ENCODE measurements at regions not wholly inside any gene's neighbourhood (a gene's known extent, or its start where the extent isn't known, plus 50 kb on each side); places are given as distances from the start of the nearest gene placed in this dataset.

- no peaks in the 10 kb centered on the region for H3K9me3 ChIP-seq
- ATAC-seq (no peak), DNase-seq (no peak)
- no peaks in the 10 kb centered on the region for H3K4me1 ChIP-seq (ENCODE audit: low read depth)
- H3K4me3 ChIP-seq = no peak overlapping the region
- intact Hi-C loops (cut with DNase I, micrococcal nuclease) = no loop called here
- H3K36me3 ChIP-seq (ENCODE audit: low read depth) = no peaks in the 10 kb centered on the region
- no peak for TF ChIP-seq CTCF (IDR thresholded peaks at IDR 0.05)
Observed at GRCh38 chr2:150695451-150696135, 208.1 kb upstream of the RND3 start.

- Histone ChIP-seq H3K36me3 (ENCODE audit: low read depth) (no peaks in the 10 kb centered on the region), H3K4me3 (no peak overlapping the region), H3K9me3 (no peaks in the 10 kb centered on the region), H3K4me1 (ENCODE audit: low read depth) (no peaks in the 10 kb centered on the region)
- intact Hi-C loops (cut with DNase I, micrococcal nuclease) = no loop called here
- DNase-seq (no peak), ATAC-seq (no peak)
- TF ChIP-seq CTCF (IDR thresholded peaks at IDR 0.05) = no peak
Observed at GRCh38 chr2:150693556-150693955, 206.1 kb upstream of the RND3 start.

- Histone ChIP-seq H3K9me3 (no peaks in the 10 kb centered on the region), H3K4me1 (ENCODE audit: low read depth) (no peaks in the 10 kb centered on the region), H3K36me3 (ENCODE audit: low read depth) (no peaks in the 10 kb centered on the region), H3K4me3 (no peak overlapping the region)
- no peak for ATAC-seq
- DNase-seq = no peak
- intact Hi-C loops (cut with DNase I, micrococcal nuclease) = no loop called here
- TF ChIP-seq CTCF (IDR thresholded peaks at IDR 0.05) = no peak
Observed at GRCh38 chr2:150690870-150691269, 203.4 kb upstream of the RND3 start.

GRCh38 chr2:150690261-150690660 is 202.8 kb upstream of the RND3 start:
- no peaks in the 10 kb centered on the region for H3K9me3 ChIP-seq
- no peak for TF ChIP-seq CTCF (IDR thresholded peaks at IDR 0.05)
- H3K36me3 ChIP-seq (ENCODE audit: low read depth) = no peaks in the 10 kb centered on the region
- ATAC-seq (no peak), DNase-seq (no peak)
- no peaks in the 10 kb centered on the region for H3K4me1 ChIP-seq (ENCODE audit: low read depth)
- intact Hi-C loops (cut with DNase I, micrococcal nuclease) = no loop called here
- H3K4me3 ChIP-seq = no peak overlapping the region

GRCh38 chr2:150689590-150689989 is 202.1 kb upstream of the RND3 start:
- intact Hi-C loops (cut with DNase I, micrococcal nuclease) = no loop called here
- DNase-seq (no peak), ATAC-seq (no peak)
- no peak for TF ChIP-seq CTCF (IDR thresholded peaks at IDR 0.05)
- Histone ChIP-seq H3K36me3 (ENCODE audit: low read depth) (no peaks in the 10 kb centered on the region), H3K4me3 (no peak overlapping the region), H3K4me1 (ENCODE audit: low read depth) (no peaks in the 10 kb centered on the region), H3K9me3 (no peaks in the 10 kb centered on the region)

GRCh38 chr2:150688016-150688415 is 200.5 kb upstream of the RND3 start:
- Histone ChIP-seq H3K4me1 (ENCODE audit: low read depth) (no peaks in the 10 kb centered on the region), H3K4me3 (no peak overlapping the region), H3K9me3 (no peaks in the 10 kb centered on the region), H3K36me3 (ENCODE audit: low read depth) (no peaks in the 10 kb centered on the region)
- intact Hi-C loops (cut with DNase I, micrococcal nuclease) = no loop called here
- no peak for DNase-seq
- ATAC-seq = no peak
- TF ChIP-seq CTCF (IDR thresholded peaks at IDR 0.05) = no peak

All from mucosa of descending colon (tissue), 3 donors.